GM18907 (cell line): ENCODE measurements at regions not wholly inside any gene's neighbourhood (a gene's known extent, or its start where the extent isn't known, plus 50 kb on each side); places are given as distances from the start of the nearest gene placed in this dataset.

ENCODE experiments used
- ATAC-seq: cut with Tn5 transposase; IDR thresholded peaks from one replicate; pipeline ENCODE4 v1.9.1; 2021; ENCODE audit warnings: mild to moderate bottlenecking, moderate library complexity; ENCODE audit not compliant: unreplicated experiment

DNA sequence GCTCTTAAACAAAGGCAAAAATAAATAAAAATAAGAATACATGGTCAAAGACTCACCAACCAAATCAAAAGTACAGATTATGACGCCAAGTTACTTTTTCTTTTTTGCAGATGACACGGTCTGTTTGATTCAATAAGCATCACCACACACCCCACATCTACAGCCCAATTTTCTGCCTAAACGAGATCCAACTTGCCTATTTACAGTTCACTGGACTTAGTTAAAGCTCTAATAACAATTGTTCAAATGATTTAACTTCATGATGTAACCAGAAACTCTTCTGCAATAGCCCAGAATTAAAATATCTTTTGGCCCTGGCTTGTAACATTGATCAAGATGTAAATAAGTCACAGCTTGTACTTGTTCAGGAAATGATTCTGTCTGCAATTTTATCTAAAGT lies 590.3 kb upstream of the C9orf72 start:
- no peak for ATAC-seq

DNA sequence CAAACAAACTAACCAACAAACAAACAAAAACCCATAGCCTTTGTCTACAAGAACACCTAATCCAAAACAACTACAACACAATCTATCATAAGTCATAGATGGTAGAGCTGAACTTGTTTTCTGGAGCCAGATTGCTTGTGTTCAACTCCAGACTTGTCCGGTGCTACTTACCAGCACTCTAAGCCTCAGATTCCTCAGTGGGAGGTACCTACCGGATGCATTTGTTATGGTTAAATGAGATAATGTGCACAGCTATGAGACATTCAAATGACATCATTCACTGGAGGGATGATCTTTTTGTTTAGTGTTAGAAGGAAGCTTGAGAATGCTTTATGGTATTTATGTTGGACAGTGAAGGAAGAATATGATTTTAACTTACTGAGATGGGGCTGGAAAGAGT lies 592.9 kb upstream of the C9orf72 start:
- no peak for ATAC-seq

DNA sequence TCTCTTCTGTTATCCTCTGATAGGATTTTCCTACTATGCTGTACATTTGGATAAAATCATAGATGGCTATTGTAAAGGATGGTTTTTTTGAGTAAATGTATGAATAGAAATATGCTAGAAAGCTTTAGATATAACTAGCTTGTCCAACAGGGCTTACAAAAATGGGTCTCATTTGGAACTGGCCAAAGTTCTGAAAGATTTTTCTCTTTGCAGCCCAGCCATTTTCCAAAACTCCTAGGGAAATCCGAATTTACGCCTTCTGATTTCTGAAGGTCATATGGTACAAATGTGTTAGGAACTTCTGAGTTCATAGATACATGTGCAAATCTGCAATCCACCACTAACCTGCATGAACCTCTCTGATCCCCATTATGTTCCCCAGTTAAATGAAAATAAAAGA lies 603.9 kb upstream of the C9orf72 start:
- ATAC-seq = no peak

DNA sequence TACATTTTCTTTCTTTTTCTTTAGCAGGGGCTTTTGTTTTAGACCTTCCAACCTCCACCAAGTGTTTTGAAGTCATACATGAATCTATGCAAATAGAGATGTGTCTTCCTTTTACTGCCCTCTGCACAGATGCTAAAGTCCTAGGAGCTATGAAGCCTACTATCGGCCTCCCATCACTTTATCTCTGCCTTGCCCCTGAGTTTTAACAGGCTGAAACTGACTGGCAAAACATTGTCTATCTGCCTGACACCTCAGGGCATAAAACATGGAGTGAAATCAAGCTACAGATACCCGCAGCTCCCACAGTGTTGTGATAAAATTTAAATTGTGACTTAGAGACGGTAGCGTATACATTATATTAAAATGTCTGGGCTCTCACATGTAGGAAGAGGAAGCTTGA lies 604.6 kb upstream of the C9orf72 start:
- no peak for ATAC-seq

DNA sequence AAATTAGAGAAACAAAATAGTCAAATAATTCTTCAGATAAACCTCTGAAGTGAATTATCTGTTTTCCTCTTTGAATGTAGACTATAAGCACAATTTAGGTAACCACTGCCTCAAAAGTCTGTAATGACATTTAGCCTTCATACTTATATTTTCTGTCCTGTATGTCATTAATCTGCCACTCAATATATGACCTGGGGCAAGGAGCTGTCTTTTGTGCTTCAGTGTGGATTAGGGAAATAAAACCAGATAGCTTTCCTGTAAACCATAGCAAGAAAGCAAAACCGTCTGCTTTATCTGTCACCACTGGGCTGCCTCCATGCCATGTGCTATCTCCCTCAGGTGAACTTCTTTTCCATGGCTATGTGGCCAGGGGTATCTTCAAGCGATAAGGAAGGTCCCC lies 606.6 kb upstream of the C9orf72 start:
- no peak for ATAC-seq

DNA sequence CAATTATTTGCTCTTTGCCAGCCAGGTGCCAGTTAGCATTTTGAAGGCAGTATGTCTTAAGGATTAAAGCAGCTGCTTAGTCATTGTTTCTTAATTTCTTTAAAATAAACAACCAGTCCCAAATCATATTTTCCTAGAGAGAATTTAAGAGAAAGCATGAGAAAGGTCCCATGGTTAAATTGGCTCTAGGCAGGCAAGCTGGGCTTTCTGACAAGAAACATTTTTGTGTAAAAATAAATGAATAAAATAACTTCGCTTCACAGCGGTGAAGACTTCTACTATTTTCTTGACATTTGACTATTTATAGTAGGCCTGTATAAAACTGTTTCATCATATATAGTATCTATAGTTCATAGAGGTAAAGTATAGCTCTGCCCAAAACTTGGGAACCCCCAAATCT lies 617.7 kb upstream of the C9orf72 start:
- ATAC-seq = no peak

DNA sequence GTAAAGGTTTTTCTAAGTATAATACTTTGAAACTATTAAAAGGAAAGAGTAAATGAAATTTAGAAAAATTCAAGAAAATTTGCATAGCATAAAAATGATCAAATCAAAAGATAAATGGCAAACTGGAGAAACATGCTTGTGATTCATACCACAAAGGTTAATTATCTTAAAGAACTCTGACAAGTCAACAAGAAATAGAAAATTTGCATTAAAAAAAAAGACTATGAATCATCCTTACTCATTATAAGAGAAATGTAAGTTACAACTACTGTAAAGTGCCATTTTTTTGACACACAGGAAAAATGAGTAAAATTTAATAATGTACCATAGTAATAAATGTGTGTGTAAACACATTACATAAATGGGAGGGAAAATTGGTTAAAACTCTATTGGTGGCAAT lies 624.4 kb upstream of the C9orf72 start:
- ATAC-seq = no peak

DNA sequence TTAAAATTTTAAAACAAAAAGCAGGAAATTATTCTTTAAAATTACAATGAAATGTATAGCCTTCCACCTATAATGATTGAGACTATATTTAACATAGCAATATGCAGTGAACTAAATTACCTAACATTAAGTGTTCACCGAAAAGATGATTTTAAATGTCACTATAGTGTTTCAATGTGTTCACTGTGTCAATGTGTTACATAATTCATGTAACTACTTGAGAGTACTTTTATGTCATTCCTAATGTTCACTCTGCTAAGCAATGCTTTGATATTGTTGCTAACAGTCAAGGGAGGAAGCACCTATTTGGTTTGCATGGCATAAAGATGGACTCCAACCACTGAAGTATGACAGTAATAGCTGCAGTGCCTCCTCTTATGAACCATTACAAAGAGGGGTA lies 629.8 kb upstream of the C9orf72 start:
- no peak for ATAC-seq

DNA sequence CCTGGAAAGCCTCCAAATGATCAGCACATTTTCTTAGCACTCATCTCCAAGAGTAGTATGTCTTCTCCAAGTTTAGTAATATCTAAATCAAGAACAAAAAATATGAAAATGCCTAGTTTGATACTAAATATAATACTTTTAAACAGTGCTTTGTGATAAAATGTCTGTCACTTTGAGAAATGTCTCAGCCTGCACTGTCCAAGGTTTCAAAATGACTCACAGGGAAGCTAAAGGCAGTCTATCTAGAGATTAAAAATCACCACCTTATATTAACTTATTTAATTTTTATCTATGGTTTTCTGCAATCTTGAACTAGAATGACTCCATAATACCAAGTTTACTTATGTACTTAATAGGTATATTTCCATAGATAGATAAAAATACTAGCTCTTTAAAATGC lies 633.0 kb upstream of the C9orf72 start:
- no peak for ATAC-seq

DNA sequence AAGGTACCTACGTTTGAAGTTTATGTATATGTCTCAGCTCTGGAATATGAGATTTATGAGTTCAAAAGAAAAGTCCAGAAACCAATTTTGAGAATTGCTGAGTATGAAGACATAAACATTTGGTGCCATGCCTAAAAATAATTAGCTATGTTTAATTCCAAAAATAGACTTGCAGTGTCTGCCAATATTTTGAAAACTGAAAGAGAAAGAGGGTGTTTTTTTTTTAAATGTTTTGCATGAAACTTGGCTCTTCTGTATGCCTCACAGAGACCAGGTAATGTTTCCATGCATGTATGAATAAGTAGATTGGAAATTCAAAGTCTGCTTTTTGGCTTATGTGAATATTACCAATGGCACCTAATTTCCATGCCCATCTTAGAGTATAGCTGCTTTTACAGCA lies 634.4 kb upstream of the C9orf72 start:
- no peak for ATAC-seq

DNA sequence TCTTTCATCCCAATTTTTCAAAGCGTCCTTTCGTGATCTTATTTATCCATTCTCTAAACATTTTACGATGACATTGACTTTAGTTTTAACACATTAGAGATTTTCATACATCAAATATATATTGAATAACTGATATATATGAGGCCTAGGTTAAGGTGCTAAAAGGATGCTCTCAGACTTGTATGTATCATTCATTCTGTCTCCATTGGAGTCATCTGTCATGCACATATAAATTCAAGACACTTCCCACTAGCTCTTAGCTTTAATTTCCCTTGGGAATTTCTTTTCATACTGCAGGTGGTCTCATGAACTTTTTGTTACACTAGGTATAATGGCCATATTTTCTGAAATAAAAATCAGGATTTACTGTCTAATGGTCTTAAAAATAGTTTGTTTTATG lies 635.8 kb upstream of the C9orf72 start:
- ATAC-seq = no peak

DNA sequence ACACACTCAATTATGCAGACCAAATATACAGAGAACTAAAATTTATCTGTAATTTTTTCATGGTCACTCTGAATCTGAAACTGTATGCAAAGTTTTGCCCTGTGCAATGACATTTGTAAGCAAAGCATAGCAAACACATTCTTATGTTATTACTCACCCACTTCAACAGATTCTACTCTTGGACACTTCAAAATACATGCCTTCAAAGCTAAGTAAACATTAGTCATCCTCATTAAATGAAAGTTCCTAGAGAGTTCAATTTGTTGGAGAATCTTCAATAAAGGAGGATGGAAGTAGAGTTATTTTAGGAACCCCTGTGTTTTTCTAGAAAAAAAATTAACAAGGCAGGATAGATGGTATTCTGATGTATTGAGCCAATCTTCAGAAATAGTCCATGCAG lies 639.7 kb upstream of the C9orf72 start:
- ATAC-seq = no peak

DNA sequence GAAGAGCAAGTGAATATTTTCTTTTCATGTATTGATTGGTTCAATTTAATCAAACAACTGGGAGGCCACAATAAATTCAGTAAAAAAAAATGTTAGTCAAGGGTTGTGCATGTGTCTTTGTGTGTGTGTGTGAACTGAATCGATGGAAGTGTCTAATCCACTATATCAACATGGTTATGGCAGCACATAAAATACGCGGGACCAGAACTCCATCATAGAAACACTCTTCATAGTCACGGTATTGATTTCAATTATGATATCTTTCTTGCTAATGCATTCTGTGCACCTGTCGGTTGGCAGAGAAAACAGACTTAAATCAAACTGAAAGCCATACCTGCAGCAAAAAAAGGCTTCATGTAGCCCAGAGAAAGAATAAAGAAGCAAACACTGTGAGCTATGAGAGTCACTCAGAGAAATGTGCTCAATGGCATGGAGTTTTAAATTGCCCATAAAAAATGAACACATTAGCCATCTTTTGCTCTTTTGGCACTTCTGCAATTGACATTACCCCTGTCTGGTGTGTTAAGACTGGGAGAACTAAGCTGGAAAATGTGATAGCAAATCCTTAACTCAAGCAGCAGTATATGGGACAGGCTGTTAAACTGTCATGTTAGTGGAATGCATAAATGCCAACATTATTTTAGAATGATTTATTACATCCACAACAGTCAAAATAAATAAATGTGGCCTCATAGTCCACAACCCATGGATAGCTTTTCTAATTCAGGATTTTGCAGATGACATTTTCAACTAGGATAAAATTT lies 642.4 kb upstream of the C9orf72 start:
- no peak for ATAC-seq

DNA sequence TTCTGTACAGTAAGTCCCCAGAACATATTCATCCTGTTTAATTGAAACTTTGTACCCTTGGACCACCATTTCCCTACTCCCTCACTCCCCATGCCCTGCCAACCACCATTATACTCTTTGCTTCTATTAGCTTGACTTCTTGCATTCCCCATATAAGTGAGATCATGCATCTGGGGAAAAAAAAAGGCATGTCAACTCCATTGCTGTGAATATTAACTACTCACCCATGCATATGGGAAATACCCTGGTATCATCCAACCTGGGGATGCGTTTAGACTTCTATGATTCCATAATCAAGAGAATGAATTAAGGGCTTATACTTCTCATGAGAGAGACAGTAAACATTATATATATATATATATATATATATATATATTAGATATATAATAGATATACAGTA lies 659.4 kb upstream of the C9orf72 start:
- no peak for ATAC-seq

DNA sequence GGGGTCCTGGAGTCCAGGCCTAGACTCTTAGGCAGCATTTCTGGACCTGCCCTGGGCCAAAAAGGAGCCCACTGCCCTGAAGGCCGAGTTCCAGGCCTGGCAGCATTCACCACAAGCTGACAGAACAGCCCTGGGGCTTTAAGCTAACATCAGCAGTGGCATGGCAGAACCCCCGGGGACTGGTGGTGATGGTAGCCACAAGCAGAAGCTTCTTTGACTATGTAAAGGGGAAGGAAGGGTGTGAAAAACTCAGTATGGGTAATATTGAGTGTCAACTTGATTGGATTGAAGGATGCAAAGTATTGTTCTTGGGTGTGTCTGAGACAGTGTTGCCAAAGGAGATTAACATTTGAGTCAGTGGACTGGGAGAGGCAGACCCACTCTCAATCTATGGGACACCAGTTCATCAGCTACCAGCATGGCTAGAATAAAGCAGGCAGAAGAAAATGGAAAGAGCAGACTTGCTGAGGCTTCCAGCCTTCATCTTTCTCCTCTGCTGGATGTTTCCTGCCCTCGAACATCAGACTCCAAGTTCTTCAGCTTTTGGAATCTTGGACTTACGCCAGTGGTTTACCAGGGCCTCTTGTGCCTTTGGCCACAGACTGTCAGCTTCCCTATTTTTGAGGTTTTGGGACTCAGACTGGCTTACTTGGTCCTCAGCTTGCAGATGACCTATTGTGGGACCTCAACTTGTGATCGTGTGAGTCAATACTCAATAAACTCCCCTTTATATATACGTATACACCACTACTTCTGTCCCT lies 661.0 kb upstream of the C9orf72 start:
- ATAC-seq = no peak

DNA sequence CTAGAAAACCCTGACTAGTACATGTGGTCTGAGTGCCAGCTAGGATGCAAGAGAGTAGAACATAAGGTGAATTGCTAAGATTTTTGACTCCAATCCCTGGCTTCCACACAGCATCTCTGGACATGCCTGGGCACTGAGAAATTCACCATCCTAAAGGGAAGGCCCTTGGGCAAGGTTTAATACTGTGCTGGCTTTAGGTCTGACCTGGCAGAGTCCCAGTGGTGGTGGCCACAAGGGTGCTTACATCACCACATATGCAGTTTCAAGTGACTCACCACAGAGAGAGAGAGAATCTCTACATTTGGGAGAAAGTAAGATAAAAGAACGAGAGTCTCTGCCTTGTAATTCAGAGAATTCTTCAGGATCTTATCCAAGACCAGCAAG lies 661.6 kb upstream of the C9orf72 start:
- ATAC-seq = no peak

DNA sequence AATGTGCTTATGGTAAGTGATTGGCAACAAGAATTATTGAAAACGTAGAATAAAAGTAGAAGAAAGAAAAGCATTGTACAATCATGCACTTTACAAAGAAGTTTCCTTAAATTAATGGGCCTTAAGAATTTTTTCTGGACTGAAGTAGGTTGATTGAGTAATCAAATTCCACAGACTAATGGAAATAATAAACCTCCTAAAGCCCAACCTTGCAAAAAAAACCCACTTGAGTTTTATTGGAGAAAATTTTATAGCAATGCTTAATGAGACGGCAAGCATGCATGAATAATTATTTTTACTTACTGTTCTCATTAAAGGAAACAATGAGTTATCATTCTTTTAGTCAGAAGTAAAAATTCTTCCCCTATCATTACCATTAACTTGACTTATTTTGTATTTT lies 676.1 kb upstream of the C9orf72 start:
- no peak for ATAC-seq

DNA sequence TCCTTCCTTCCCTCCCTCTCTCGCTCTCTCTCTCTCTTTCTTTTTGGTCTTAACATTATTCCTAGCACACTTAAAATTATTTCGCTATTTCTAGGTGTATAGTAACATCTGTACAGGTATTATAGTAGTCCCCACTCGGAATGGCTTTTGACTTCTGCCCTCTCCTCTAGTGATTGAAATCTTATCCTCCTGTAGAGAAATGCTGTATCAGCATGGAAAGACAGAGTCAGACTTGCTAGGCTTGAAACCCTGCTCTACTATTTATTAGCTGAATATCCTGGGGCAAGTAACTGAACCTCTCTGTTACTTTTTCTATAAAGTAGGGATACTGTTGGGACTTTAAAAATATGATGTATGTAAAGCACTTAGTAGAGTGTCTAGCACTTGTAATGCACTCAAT lies 681.9 kb upstream of the C9orf72 start:
- no peak for ATAC-seq

DNA sequence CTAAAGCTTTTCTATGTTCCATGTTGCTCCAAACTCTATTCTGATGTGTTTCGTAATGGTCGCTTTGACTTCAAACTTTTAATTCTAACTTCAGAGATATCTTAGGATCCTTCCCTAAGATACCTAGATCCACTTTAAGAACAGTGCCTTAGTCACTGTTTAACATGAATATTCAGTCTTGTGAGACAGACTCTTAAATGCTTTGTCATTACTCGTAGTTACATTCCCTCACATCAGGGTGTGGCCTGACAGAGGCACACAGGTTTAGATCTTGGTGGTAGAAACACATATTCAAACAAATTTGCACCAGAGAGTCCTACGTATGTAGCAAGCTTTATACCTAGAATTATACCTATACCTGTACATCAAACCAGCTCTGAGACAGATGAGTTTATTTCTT lies 687.0 kb upstream of the C9orf72 start:
- no peak for ATAC-seq

DNA sequence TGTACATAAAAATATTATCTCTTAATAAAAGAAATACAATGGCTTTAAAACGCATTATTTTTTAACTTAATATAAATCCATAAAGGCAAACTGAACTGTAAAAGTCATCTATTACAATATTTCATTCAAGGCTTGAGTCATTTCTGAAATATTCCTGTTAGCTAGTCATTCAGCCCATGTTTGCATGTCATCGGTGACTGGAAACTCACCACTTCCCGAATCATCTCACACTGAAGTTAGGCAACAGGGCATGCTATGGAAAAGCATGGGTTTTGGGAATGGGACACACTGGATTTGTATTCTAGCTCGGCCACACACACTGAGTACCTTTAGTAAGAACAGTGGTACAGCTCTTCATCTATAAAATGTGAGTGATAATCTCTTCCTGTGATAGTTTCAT lies 691.1 kb upstream of the C9orf72 start:
- ATAC-seq = no peak

DNA sequence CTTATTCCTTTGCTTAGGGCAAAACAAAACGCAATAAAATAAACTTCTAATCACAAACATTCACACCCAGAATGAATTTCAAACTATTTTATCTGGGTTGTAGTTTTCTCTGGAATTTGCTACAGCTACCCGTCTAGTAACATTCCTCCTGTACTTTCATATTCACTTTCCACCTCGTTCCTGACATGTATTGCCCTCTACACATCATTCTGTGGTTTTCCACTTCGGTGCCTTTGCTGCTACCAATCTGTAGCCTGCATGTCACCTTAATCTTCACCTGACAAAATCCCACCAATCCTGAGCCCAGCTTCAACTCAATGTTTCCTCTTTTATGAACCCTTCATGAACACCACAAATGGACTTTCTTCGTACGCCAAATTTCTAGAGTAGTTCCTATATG lies 694.1 kb upstream of the C9orf72 start:
- ATAC-seq = no peak

DNA sequence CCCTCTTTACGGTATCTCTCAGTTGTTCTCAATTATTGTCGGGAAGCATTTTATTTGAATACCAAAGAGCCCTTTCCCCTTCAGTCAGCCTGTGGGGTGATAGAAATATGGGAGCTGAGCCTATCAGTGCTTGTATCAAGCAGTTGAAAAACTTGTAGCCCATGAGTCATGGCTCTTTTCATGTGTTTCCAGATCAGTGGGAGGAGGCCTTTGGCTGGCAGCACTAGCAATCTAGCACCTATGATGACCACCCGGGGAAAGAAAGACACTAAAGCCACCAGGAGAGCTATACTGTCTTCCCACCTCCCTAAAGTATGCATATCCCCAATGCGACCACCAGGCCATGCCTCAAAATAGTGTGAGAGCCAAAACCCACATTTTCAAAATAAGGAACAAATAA lies 696.9 kb upstream of the C9orf72 start:
- no peak for ATAC-seq

DNA sequence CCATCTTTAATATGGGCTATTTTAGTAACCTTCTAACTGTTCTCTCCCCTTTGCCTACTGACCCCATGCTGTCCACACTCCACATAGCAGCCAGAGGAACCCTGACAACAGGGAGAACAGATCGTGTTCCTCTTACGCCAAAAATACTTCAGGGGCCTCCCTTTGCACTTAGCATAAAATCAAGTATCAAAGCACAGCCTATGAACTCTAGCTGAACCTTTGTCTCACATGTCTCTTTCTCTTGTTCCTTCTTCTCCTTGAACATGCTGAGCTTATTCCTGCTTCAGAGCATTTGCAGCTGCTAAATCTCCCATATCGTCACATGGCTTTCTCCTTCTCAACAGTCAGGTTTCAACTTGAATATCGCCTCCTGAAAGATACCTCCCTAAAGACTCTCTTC lies 698.8 kb upstream of the C9orf72 start:
- no peak for ATAC-seq
